RWPE2 (cell line): ENCODE measurements at regions not wholly inside any gene's neighbourhood (a gene's known extent, or its start where the extent isn't known, plus 50 kb on each side); places are given as distances from the start of the nearest gene placed in this dataset.
A peak's percentile ranks its signal among the peaks of the same experiment; 100 is the strongest.
"Not testable (repeated sequence)": the region's sequence is repeated elsewhere in the genome, so short reads cannot be mapped to it uniquely, and the experiment has no call there.

ENCODE experiments used
- ATAC-seq: fragments of 200-7000 bp; cut with Tn5 transposase; 3 replicates; pipeline ENCODE4 v1.9.1; 2021; ENCODE audit warnings: low read depth
- DNase-seq: peaks from one replicate; pipeline ENCODE4 v3.0.0-alpha.2; 2020; ENCODE audit warnings: low spot score
- H3K27ac ChIP-seq: fragments of 450-650 bp; 2 replicates; pipeline ENCODE4 v1.5.1; 2017; ENCODE audit warnings: mild to moderate bottlenecking; ENCODE audit not compliant: poor library complexity, severe bottlenecking
- H3K27me3 ChIP-seq: fragments of 250-450 bp; sonication (Bioruptor Pico); 2 replicates; pipeline ENCODE4 v1.5.1; 2021; ENCODE audit warnings: mild to moderate bottlenecking, moderate library complexity; ENCODE audit not compliant: insufficient read depth, poor library complexity, severe bottlenecking
- H3K36me3 ChIP-seq: fragments of 250-450 bp; sonication (Bioruptor Pico); 2 replicates; pipeline ENCODE4 v1.5.1; 2020; ENCODE audit warnings: low read depth, mild to moderate bottlenecking, moderate library complexity
- H3K4me1 ChIP-seq: fragments of 250-450 bp; sonication (Bioruptor Pico); 2 replicates; pipeline ENCODE4 v1.5.1; 2021; ENCODE audit warnings: mild to moderate bottlenecking, moderate library complexity; ENCODE audit not compliant: insufficient read depth, poor library complexity, severe bottlenecking
- H3K4me3 ChIP-seq: fragments of 250-450 bp; sonication (Bioruptor Pico); 2 replicates; pipeline ENCODE4 v1.5.1; 2021; ENCODE audit warnings: mild to moderate bottlenecking, moderate library complexity; ENCODE audit not compliant: severe bottlenecking
- H3K9me3 ChIP-seq: fragments of 250-450 bp; sonication (Bioruptor Pico); 2 replicates; pipeline ENCODE4 v1.5.1; 2021; ENCODE audit warnings: mild to moderate bottlenecking, moderate library complexity; ENCODE audit not compliant: severe bottlenecking
- TF ChIP-seq, protein P1 (sequence below): fragments of 450-650 bp; IDR thresholded peaks from one replicate; pipeline ENCODE4 v1.5.1; 2017; ENCODE audit warnings: mild to moderate bottlenecking, moderate library complexity; ENCODE audit not compliant: poor library complexity, severe bottlenecking

DNA sequence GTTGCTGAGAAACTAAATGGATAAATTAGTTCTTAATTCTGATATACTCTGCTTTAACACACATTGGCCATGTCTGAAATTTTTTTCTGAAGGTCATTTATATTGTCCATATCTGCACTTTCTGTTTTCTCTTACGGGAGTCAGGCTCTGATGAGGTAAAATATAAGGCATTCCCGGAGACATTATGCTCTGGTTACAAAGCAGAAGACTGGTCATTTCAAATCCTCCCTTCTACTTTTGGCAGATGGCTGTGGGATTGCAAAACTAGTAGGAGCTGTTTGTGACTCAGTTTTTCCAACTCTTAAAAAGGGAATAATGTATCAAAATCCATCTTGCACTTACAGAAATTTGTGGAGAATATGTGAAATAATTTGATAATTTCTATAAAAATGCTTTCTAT, 92.2 kb upstream of the CPHXL start:
- ATAC-seq (no peak), DNase-seq (no peak)
- H3K4me3 ChIP-seq, result no peak overlapping the region
- no peaks in the 10 kb centered on the region for H3K27me3 ChIP-seq
- H3K4me1 ChIP-seq, result no peaks in the 10 kb centered on the region
- no peaks in the 10 kb centered on the region for H3K36me3 ChIP-seq
- TF ChIP-seq, protein P1, sequence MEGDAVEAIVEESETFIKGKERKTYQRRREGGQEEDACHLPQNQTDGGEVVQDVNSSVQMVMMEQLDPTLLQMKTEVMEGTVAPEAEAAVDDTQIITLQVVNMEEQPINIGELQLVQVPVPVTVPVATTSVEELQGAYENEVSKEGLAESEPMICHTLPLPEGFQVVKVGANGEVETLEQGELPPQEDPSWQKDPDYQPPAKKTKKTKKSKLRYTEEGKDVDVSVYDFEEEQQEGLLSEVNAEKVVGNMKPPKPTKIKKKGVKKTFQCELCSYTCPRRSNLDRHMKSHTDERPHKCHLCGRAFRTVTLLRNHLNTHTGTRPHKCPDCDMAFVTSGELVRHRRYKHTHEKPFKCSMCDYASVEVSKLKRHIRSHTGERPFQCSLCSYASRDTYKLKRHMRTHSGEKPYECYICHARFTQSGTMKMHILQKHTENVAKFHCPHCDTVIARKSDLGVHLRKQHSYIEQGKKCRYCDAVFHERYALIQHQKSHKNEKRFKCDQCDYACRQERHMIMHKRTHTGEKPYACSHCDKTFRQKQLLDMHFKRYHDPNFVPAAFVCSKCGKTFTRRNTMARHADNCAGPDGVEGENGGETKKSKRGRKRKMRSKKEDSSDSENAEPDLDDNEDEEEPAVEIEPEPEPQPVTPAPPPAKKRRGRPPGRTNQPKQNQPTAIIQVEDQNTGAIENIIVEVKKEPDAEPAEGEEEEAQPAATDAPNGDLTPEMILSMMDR, result no peak
- H3K9me3 ChIP-seq, result no peaks in the 10 kb centered on the region
- no peak overlapping the region for H3K27ac ChIP-seq

DNA sequence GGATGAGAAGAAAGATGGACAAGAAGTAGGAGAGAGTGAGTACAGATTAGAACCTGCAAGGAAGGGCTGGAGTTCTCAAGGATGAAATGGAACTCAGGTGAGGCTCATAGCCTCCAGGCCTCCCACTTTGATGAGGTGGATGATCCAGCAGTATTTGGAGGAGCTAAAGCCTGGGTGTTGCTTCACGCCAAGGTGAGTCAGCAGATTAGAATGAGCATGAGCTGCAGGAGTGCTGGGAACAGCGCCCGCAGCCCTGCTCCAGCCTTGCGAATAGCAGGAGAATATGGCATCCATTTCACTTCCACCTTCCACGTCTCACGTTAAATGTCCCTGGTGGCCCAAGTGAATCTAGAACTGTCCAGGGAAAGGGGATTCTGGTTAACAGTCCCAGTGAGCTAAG, 94.4 kb upstream of the CPHXL start:
- Histone ChIP-seq H3K4me3 (no peak overlapping the region), H3K36me3 (no peaks in the 10 kb centered on the region), H3K27me3 (no peaks in the 10 kb centered on the region), H3K9me3 (no peaks in the 10 kb centered on the region), H3K4me1 (no peaks in the 10 kb centered on the region), H3K27ac (no peak overlapping the region)
- ATAC-seq, result peak; percentile 77
- DNase-seq, result peak; percentile 58
- TF ChIP-seq, protein P1, result no peak

DNA sequence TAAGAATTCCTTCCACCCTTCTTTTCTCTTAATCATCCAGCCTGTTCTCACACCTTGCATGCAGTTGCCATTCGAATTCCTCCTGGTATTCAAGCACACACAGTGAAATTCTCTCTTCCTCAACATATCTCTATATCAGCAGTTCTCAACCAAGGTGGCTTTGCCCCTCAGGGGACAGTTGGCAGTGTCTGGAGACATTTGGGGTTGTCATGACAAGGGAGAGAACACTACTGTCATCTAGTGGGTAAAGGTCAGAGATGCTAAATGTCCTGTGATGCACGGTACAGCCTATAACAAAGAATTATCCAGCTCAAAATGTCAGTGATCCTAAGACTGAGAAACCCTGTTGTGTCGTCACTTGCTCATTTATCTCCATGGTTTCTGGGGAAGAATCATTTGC, 94.8 kb upstream of the CPHXL start:
- no peaks in the 10 kb centered on the region for H3K4me1 ChIP-seq
- ATAC-seq, result no peak
- no peak for DNase-seq
- no peaks in the 10 kb centered on the region for H3K9me3 ChIP-seq
- TF ChIP-seq, protein P1, result no peak
- H3K4me3 ChIP-seq, result no peak overlapping the region
- no peaks in the 10 kb centered on the region for H3K27me3 ChIP-seq
- no peak overlapping the region for H3K27ac ChIP-seq
- no peaks in the 10 kb centered on the region for H3K36me3 ChIP-seq

DNA sequence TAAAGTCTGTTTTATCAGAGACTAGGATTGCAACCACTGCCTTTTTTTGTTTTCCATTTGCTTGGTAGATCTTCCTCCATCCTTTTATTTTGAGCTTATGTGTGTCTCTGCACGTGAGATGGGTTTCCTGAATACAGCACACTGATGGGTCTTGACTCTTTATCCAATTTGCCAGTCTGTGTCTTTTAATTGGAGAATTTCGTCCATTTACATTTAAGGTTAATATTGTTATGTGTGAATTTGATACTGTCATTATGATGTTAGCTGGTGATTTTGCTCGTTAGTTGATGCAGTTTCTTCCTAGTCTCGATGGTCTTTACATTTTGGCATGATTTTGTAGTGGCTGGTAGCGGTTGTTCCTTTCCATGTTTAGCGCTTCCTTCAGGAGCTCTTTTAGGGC, 99.5 kb upstream of the CPHXL start:
- not testable (repeated sequence) for H3K27ac ChIP-seq, ATAC-seq, H3K36me3 ChIP-seq, H3K4me3 ChIP-seq, H3K4me1 ChIP-seq, H3K9me3 ChIP-seq, DNase-seq, H3K27me3 ChIP-seq

DNA sequence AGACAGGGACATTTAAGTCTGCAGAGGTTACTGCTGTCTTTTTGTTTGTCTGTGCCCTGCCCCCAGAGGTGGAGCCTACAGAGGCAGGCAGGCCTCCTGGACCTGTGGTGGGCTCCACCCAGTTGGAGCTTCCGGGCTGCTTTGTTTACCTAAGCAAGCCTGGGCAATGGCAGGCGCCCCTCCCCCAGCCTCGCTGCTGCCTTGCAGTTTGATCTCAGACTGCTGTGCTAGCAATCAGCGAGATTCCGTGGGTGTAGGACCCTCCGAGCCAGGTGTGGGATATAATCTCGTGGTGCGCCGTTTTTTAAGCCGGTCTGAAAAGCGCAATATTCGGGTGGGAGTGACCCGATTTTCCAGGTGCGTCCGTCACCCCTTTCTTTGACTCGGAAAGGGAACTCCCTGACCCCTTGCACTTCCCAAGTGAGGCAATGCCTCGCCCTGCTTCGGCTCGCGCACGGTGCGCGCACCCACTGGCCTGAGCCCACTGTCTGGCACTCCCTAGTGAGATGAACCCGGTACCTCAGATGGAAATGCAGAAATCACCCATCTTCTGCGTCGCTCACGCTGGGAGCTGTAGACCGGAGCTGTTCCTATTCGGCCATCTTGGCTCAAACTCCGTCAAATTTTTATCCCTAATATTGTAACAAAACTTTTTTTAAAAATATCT, 101.2 kb upstream of the CPHXL start:
- not testable (repeated sequence) for H3K4me3 ChIP-seq, H3K27me3 ChIP-seq, H3K27ac ChIP-seq, DNase-seq, ATAC-seq, H3K4me1 ChIP-seq, H3K9me3 ChIP-seq, H3K36me3 ChIP-seq

DNA sequence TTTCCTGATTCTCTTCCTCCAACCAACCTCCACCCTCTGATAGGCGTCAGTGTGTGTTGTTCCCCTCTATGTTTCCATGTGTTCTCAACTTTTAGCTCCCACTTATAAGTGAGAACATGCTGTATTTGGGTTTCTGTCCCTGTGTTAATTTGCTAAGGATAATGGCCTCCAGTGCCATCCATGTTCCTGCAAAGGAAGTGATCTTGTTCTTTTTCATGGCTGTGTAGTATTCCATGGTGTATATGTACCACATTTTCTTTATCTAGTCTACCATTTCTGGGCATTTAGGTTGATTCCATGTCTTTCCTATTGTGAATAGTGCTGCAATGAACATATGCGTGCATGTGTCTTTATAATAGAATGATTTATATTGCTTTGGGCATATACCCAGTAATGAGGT, 107.1 kb upstream of the CPHXL start:
- H3K27me3 ChIP-seq, ATAC-seq: not testable (repeated sequence)

More for the DNA sequence above, 107.1 kb upstream of the CPHXL start:
- H3K9me3 ChIP-seq, DNase-seq, H3K4me3 ChIP-seq, H3K36me3 ChIP-seq, H3K27ac ChIP-seq, H3K4me1 ChIP-seq: not testable (repeated sequence)
